Gastrocnemius medialis (tissue), 4 donors: ENCODE measurements at regions not wholly inside any gene's neighbourhood (a gene's known extent, or its start where the extent isn't known, plus 50 kb on each side); places are given as distances from the start of the nearest gene placed in this dataset.

Source experiments
- ATAC-seq, 2 donors: fragments of 150-250 bp; one replicate each; pipeline ENCODE4 v1.9.1; 2016
- DNase-seq, 2 donors: peaks; one replicate each; pipeline ENCODE4 v3.0.0-alpha.2; 2019
- H3K27ac ChIP-seq, 4 donors: fragments of 200-600 bp; sonication (generic); 1 replicate in 1 of 4; 2 replicates in 3 of 4; pipeline ENCODE4 v1.5.1; 2016 to 2018; ENCODE audit warnings: mild to moderate bottlenecking in 2 of 4, moderate library complexity in 1 of 4
- H3K27me3 ChIP-seq, 3 donors: fragments of 200-600 bp; sonication (generic) in 2 of 3; 1 replicate in 1 of 3; 2 replicates in 2 of 3; pipeline versions ENCODE4 v1.5.1 to v1.6.0; 2016 to 2019; ENCODE audit warnings: mild to moderate bottlenecking in 1 of 3, moderate library complexity in 1 of 3
- H3K36me3 ChIP-seq, 2 donors: fragments of 200-600 bp; sonication (generic) in 1 of 2; one replicate each; pipeline ENCODE4 v1.5.1; 2017 to 2018
- H3K4me1 ChIP-seq, 2 donors: fragments of 200-600 bp; sonication (generic) in 1 of 2; one replicate each; pipeline ENCODE4 v1.5.1; 2016 to 2017; ENCODE audit warnings: mild to moderate bottlenecking in 2 of 2
- H3K4me3 ChIP-seq, 4 donors: fragments of 200-600 bp; sonication (generic) in 3 of 4; 1 replicate in 1 of 4; 2 replicates in 3 of 4; pipeline ENCODE4 v1.5.1; 2016 to 2019; ENCODE audit warnings: mild to moderate bottlenecking in 2 of 4
- H3K9me3 ChIP-seq, 3 donors: fragments of 200-600 bp; sonication (generic) in 2 of 3; 1 replicate in 1 of 3; 2 replicates in 2 of 3; pipeline ENCODE4 v1.5.1; 2016 to 2019
- CTCF ChIP-seq, 5 experiments: fragments of 450-650 bp in 3 of 5; fragments of 200-600 bp in 2 of 5; sonication (generic) in 2 of 5; IDR thresholded peaks in 4 of 5; conservative IDR thresholded peaks in 1 of 5; 1 replicate in 4 of 5; 2 replicates in 1 of 5; pipeline ENCODE4 v1.5.1; 2016 to 2019; ENCODE audit warnings: antibody characterized with exemption in 5 of 5, mild to moderate bottlenecking in 3 of 5, moderate library complexity in 3 of 5
- POLR2A ChIP-seq, 2 donors: fragments of 450-650 bp; IDR thresholded peaks; one replicate each; pipeline ENCODE4 v1.6.1; 2017; ENCODE audit warnings: antibody characterized with exemption in 2 of 2, mild to moderate bottlenecking in 2 of 2, moderate library complexity in 2 of 2
- in situ Hi-C, 4 donors: fragments of 200-750 bp; cut with MboI; loops; one replicate each; pipeline versions ENCODE4 v1.15.0 to v1.8.0; 2017; ENCODE audit warnings: low sequenced_read_pairs in 4 of 4
- intact Hi-C: fragments of 100-400 bp; cut with DNase I; formaldehyde crosslinking; loops from one replicate; pipeline ENCODE4 v1.15.1; 2023; ENCODE audit warnings: low total_unique reads

- in situ Hi-C loops = no loop called here
- DNase-seq (no peak), ATAC-seq (no peak)
- Histone ChIP-seq H3K9me3 (no peaks in the 10 kb centered on the region), H3K4me1 (peaks cover 0 to 9% of the 10 kb centered on the region in 2 donors), H3K27ac (no peak overlapping the region), H3K36me3 (no peaks in the 10 kb centered on the region), H3K27me3 (no peaks in the 10 kb centered on the region), H3K4me3 (no peak overlapping the region)
- intact Hi-C loops = no loop called here
- TF ChIP-seq POLR2A (IDR thresholded peaks at IDR 0.05) (no peak), CTCF (IDR thresholded peaks at IDR 0.05 in 4 of 5, conservative IDR thresholded peaks at IDR 0.05 in 1 of 5) (no peak)
These were observed 245.3 kb downstream of the RPLP1 start for GRCh38 chr15:69697916-69698315.

GRCh38 chr15:69699096-69699495, 246.5 kb downstream of the RPLP1 start:
- Histone ChIP-seq H3K9me3 (no peaks in the 10 kb centered on the region), H3K36me3 (no peaks in the 10 kb centered on the region), H3K27ac (no peak overlapping the region), H3K4me1 (peaks cover 0 to 9% of the 10 kb centered on the region in 2 donors), H3K27me3 (no peaks in the 10 kb centered on the region), H3K4me3 (no peak overlapping the region)
- intact Hi-C loops (no loop called here), in situ Hi-C loops (no loop called here)
- no peak for DNase-seq
- ATAC-seq = no peak
- TF ChIP-seq CTCF (IDR thresholded peaks at IDR 0.05 in 4 of 5, conservative IDR thresholded peaks at IDR 0.05 in 1 of 5) (no peak), POLR2A (IDR thresholded peaks at IDR 0.05) (no peak)

- in situ Hi-C loops (no loop called here), intact Hi-C loops (no loop called here)
- no peak overlapping the region for H3K4me3 ChIP-seq
These were observed 247.8 kb downstream of the RPLP1 start for GRCh38 chr15:69700380-69700779.

GRCh38 chr15:69701198-69701597, 248.6 kb downstream of the RPLP1 start:
- ATAC-seq = peak in 1 of 2 donors; percentile 60
- intact Hi-C loops = no loop called here
- Histone ChIP-seq H3K27me3 (no peaks in the 10 kb centered on the region), H3K9me3 (no peaks in the 10 kb centered on the region), H3K27ac (no peak overlapping the region), H3K36me3 (no peaks in the 10 kb centered on the region), H3K4me3 (no peak overlapping the region), H3K4me1 (peaks cover 0 to 9% of the 10 kb centered on the region in 2 donors)
- in situ Hi-C loops = no loop called here
- TF ChIP-seq POLR2A (IDR thresholded peaks at IDR 0.05) (no peak), CTCF (IDR thresholded peaks at IDR 0.05 in 4 of 5, conservative IDR thresholded peaks at IDR 0.05 in 1 of 5) (no peak)
- no peak for DNase-seq

More at GRCh38 chr15:69700380-69700779, 247.8 kb downstream of the RPLP1 start:
- Histone ChIP-seq H3K36me3 (no peaks in the 10 kb centered on the region), H3K4me1 (peaks cover 0 to 9% of the 10 kb centered on the region in 2 donors), H3K27me3 (no peaks in the 10 kb centered on the region), H3K27ac (no peak overlapping the region), H3K9me3 (no peaks in the 10 kb centered on the region)
- ATAC-seq (no peak), DNase-seq (no peak)
- TF ChIP-seq CTCF (IDR thresholded peaks at IDR 0.05 in 4 of 5, conservative IDR thresholded peaks at IDR 0.05 in 1 of 5) (no peak), POLR2A (IDR thresholded peaks at IDR 0.05) (no peak)

DNA sequence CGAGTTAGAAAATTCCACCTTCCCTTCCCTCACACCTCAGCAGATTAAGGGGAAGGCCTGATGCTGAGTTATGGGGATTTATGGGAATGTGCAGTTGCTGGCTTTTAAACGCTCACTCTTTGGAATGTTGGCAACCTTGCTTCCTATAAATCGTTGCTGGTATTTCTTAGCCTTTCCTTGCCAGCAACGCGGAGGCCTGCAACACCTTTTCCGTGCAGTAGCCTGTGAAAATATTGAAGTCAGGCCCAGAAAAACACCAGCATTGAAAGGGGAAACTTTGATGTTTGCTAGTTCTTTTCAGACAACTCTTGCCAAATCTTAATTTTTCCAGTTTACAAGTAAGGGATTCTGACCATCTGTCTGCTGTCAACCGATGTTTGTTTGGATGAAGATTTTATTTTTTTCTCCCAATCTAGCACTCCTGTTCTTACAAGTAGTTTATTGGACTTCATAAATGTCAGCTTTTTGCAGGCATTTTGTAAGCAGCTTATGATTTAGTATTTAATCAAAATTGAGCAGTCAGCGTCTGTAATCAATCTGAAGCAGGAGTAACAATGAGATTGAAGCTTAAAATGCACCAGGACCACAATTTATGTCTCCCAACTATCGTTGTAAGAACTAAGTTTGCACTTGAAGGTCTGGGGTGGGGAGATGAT, 251.0 kb downstream of the RPLP1 start:
- Histone ChIP-seq H3K36me3 (no peaks in the 10 kb centered on the region), H3K9me3 (no peaks in the 10 kb centered on the region), H3K27me3 (no peaks in the 10 kb centered on the region), H3K4me1 (peaks cover 0 to 4% of the 10 kb centered on the region in 2 donors), H3K27ac (no peak overlapping the region), H3K4me3 (no peak overlapping the region)
- ATAC-seq (no peak), DNase-seq (no peak)
- no peak for TF ChIP-seq POLR2A (IDR thresholded peaks at IDR 0.05)
- no peak for TF ChIP-seq CTCF (IDR thresholded peaks at IDR 0.05 in 4 of 5, conservative IDR thresholded peaks at IDR 0.05 in 1 of 5)
- intact Hi-C loops = no loop called here
- in situ Hi-C loops = no loop called here
